ENCODE measurements at regions not wholly inside any gene's neighbourhood (a gene's known extent, or its start where the extent isn't known, plus 50 kb on each side); places are given as distances from the start of the nearest gene placed in this dataset.

GRCh38 chr5:159752622-159753275, 163.5 kb upstream of the ADRA1B start:
- no peak for DNase-seq (ENCODE audit: low read depth)

- no peak for DNase-seq (ENCODE audit: low read depth)
Observed at GRCh38 chr5:159758189-159758588, 158.1 kb upstream of the ADRA1B start.

GRCh38 chr5:159759791-159760290, 156.4 kb upstream of the ADRA1B start:
- DNase-seq (ENCODE audit: low read depth): no peak

GRCh38 chr5:159762921-159763320, 153.4 kb upstream of the ADRA1B start:
- DNase-seq (ENCODE audit: low read depth): no peak

GRCh38 chr5:159763562-159763961, 152.7 kb upstream of the ADRA1B start:
- DNase-seq (ENCODE audit: low read depth): no peak

GRCh38 chr5:159764283-159765134, 151.8 kb upstream of the ADRA1B start:
- DNase-seq (ENCODE audit: low read depth): peak; percentile 83

GRCh38 chr5:159765135-159765433, 151.2 kb upstream of the ADRA1B start:
- DNase-seq (ENCODE audit: low read depth): peak; percentile 65

- DNase-seq (ENCODE audit: low read depth): no peak
Observed at GRCh38 chr5:159765760-159766517, 150.3 kb upstream of the ADRA1B start.

- peak; percentile 44 for DNase-seq (ENCODE audit: low read depth)
Observed at GRCh38 chr5:159768243-159768642, 148.0 kb upstream of the ADRA1B start.

GRCh38 chr5:159772698-159773061, 143.6 kb upstream of the ADRA1B start:
- DNase-seq (ENCODE audit: low read depth): no peak

- peak; percentile 33 for DNase-seq (ENCODE audit: low read depth)
Observed at GRCh38 chr5:159773062-159773924, 143.0 kb upstream of the ADRA1B start.

- DNase-seq (ENCODE audit: low read depth): no peak
Observed at GRCh38 chr5:159774476-159775031, 141.7 kb upstream of the ADRA1B start.

- no peak for DNase-seq (ENCODE audit: low read depth)
Observed at GRCh38 chr5:159775890-159776289, 140.4 kb upstream of the ADRA1B start.

- no peak for DNase-seq (ENCODE audit: low read depth)
Observed at GRCh38 chr5:159777049-159777660, 139.1 kb upstream of the ADRA1B start.

GRCh38 chr5:159779481-159779880, 136.8 kb upstream of the ADRA1B start:
- DNase-seq (ENCODE audit: low read depth): no peak

GRCh38 chr5:159780246-159780645, 136.0 kb upstream of the ADRA1B start:
- DNase-seq (ENCODE audit: low read depth): no peak

GRCh38 chr5:159781626-159782157, 134.6 kb upstream of the ADRA1B start:
- no peak for DNase-seq (ENCODE audit: low read depth)

- DNase-seq (ENCODE audit: low read depth): no peak
Observed at GRCh38 chr5:159782197-159782994, 133.9 kb upstream of the ADRA1B start.

- DNase-seq (ENCODE audit: low read depth): no peak
Observed at GRCh38 chr5:159782995-159783300, 133.3 kb upstream of the ADRA1B start.

- DNase-seq (ENCODE audit: low read depth): no peak
Observed at GRCh38 chr5:159783726-159784247, 132.5 kb upstream of the ADRA1B start.

All from GM04503 (cell line).